ENCODE measurements at regions not wholly inside any gene's neighbourhood (a gene's known extent, or its start where the extent isn't known, plus 50 kb on each side); places are given as distances from the start of the nearest gene placed in this dataset.

DNA sequence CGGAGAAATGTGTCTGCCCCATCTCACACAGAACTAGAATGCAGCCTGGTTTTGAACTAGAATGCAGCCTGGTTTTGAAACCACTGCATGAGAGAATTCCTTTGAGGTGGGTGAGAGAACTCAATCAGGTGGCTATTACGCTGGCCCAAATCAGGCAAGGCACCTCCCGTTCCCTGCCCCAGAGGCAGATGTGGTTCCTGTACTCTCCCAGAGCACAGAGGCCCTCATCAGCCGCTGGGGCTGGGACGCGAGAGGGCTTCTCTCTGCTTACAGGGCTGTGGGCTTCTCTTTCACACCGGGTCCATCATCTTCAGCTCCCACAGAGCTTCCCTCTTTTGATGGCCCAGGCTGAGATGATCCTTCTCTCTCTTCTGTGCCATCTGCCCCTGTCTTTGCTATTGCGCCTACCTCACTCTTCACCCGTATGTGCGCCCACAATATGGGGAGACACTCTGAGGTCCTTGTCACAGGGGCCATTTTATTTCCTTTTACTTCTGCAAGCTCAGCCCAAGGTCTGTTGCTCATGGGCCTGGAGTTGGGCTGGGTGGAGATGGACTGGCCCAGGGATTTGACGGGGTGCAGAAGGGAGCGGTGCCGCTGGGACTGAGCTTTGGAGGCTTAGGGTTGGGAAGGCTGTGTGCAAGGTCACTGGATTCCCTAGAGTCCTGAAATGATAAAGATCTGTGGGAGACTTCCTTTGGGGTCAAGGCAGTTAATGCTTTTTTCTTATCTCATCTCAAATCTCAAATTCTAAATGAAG is 84.4 kb upstream of the HS6ST1 start:
- DNase-seq, result no peak

DNA sequence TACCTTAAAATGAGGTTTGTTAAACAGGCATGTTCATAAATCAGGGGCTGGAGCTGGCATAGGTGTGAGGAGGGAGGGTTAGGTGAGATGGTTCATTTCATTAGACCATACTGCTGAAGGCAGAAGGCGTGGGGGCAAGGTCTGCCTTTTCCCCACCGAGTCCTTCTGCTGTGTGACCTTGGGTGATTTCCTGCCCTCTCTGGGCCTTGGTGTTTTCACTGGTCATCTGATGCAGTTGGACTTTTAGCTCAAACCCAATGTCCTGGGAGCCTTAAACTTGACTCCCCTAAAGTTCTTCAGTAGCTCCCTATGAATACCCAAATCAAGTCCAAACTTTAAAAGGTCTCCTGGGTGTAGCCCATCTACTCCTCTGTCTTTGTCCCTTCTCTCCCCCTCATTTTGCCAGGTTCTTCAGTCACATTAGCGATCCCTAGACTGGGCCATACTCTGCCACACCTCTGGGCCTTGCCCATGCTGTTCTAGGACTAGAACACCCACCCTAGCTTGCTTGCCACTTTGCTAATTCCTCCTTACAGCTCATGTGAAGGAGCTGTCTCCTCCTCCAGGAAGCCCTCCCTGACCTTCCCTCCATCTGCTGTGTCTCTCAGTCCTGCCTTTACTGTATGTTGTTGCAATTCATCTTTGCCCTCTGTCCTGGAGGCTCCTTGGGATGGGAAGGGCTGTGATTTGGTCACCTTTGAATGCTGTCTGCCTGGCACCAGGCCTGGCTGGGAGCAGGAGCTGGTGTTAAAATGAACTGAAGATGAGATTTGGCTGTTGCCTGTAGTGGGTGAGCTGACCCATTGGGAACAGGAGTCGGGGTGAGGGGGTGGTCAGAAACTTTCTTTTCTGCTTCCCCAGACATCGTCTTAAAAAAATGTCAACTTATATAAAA is 85.4 kb upstream of the HS6ST1 start:
- DNase-seq, result no peak

DNA sequence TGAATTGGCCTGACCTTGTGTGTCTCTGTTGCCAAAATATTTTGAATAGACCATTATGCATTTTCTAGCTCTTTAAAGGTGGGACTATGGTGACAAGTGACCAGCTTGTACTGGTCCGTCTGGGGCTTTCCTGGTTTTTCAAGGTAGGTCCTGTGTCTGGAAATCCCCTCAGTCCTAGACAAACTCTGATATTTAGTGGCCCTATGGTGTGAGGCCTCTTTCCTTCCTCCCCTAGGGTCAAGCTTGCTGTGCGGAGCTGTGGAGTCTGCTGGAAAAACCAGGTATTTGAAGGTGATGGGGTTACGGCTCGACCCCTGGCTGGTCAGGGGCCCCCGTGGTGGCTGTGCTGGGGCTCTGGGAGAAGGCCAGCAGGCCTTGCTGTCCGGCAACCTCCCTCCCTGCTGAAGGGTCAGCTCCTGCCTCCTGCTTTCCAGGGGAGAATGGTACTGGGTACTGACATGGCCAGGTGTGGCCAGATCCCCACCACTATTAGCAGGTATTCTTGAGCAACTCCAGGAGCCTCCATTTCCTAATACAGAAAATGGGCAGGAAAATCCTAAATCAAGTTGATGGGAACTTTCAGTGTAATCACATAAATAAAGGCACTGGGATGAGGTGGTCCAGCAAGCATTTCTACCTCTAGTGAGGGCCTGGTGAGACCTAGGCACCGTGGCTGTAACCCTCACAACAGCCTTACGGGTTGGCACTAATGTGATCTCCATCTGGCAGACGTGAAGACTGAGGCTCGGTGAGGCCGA is 86.2 kb upstream of the HS6ST1 start:
- no peak for DNase-seq

DNA sequence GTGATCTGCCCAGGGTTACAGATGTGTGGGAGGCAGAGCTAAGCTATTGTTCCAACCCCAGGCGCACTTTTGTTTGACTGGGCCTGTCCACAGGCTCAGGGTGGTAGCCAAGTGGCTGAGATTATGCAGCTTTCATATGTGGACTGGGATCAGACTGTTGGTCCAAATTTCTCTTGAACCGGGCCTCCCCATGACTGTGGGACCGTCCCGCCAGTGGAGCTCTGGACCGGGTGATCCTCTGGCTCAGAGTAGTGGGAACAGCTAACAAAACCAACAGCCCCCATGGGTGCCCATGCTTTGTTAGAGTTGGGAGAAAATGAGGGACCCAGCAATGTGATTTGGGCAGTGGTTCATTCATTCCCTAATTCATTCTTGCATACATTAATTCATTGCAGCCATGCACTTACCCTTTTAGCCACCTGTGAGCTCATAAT is 86.8 kb upstream of the HS6ST1 start:
- DNase-seq, result no peak

DNA sequence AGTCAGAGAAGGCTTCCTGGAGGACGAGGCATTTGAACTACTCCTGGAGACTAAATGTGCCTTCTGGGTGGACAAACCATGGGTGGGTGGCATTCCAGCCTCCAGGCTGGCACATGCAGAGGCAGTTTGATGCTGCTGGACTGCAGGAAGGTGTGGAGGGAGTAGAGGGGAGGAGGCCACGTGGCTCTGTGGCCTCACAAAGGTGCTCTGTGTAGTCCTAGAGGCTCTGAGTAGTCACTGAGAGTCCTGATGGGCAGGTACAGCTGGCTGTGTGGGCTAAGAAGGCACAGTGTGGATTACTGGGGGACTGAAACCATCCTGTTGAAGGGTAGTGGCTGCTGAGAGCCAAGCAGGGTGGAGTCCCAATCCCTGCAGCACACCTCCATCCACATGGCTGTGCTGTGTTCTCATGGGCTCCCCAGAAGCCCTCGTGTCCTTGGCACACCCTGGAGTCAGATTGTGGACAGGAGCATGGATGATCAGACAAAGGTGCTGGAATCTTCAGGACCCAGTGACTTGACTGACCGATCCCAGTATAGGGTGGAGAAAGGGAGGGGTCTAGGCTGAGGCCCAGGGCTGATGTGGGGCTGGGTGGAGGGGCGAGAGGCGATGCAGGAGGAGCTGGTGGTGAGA is 87.4 kb upstream of the HS6ST1 start:
- no peak for DNase-seq

DNA sequence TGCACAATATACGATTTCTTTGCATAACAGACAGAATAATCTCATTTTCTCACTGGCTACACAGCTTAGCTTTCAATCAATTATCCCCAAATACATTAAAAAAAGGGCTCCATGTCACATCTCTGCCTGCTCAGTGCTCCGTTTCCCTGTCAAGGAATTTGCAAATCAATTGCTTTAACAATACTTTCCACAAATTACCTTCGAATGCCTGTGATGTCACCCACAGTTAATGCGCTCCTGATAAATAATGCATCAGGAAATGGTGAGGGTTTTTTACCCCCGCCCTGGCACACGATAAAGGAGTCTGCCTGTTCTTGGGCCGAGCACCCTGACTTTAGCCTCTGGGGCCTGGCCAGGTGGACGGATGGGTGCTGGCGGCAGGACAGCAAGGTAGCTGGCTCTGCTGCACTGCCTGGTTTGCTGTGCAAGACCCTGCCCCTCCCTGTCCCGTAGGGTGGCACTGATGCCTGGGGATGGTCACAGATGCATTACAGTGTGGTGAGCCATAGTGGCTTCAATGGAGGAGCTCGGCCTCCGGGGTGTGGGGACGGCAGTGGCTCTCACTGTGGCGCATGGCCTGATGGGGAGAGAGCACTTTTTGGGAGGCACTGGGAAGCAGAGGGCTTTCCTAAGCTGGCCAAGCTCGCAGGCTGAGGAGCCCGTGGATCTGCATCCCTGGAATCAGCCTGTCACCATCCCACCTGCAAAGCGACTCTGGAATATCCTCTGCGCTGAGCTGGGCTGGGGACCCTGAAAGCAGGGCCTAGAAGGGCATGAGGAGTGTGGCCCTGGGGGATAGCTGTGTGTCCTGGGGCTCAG is 88.3 kb upstream of the HS6ST1 start:
- DNase-seq, result no peak

DNA sequence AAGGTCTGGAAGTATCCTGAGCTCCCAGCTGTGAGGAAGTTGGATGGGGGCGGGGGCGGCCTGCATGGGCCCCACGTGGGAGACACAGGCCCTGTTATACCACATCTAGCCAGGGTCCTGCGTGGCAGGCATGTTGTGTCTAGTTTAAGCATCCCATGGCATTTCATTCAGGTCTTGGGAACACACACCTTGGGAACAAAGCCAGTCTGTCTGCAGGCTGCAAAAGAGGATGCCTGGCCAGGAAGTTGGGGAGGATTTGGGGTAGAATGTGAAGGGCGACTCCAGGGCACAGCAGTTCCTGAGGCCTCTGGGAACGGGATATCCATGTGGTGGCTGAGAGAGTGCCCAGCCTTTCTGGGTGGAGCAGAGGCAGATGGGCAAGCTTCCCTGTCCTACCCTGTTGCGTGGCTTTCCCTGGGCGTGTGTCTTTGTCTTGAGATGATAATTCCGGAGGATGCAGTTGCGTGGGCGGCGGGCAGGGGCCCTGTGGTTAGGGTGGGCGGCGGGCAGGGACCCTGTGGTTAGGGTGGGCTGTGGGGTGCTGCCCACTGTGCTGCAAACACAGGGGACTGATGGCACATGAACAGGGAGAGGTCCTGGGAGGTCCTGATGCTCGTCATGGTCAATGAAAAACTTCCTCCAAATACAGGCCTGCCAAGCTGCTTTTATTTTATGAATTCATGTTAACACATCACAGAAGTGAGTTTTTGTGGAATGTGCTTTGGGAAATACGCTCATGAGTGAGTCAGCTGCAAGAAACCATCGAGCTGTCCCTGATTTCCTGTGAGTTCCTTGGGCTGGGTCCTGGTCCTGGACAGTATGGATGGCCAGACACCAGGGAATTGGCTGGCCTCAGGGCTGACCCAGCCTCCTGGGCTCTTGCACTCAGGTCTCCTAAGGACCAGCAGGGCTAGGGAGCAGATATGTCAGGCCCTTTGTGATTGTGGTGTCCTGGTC is 90.0 kb upstream of the HS6ST1 start:
- no peak for DNase-seq

DNA sequence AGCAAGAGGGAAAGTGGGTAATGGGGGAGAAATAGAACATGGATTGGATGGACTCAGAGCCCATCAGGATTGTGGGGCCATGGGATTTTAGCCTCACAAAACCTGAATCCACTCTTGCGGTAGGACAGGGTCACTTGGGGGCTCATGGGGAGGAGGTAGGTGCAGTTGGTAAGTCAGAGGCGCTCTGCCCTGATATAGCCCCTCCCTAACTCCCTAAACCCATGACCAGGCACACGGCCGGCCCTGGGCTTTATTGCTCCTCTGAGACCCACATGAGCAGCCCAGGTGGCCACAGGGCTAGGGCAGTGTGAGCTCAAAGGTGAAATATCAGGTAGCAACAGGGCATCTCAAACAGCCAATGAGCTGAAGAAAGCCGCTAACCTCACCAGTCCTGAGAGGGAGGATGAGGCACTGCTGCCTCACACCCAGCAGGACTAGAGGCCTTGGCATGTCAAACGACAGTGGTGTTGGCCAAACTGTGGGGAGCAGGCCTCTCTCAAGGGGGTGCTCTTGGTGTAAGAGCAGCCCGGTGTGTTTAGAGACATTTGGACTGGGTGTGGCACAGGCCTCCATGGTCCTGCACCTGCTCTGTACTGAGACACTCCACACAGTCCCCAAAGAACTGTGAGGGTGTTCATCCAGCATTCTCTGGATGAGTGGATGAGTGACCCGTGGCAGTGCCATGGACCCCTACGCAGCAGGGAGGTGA is 90.8 kb upstream of the HS6ST1 start:
- DNase-seq, result no peak

DNA sequence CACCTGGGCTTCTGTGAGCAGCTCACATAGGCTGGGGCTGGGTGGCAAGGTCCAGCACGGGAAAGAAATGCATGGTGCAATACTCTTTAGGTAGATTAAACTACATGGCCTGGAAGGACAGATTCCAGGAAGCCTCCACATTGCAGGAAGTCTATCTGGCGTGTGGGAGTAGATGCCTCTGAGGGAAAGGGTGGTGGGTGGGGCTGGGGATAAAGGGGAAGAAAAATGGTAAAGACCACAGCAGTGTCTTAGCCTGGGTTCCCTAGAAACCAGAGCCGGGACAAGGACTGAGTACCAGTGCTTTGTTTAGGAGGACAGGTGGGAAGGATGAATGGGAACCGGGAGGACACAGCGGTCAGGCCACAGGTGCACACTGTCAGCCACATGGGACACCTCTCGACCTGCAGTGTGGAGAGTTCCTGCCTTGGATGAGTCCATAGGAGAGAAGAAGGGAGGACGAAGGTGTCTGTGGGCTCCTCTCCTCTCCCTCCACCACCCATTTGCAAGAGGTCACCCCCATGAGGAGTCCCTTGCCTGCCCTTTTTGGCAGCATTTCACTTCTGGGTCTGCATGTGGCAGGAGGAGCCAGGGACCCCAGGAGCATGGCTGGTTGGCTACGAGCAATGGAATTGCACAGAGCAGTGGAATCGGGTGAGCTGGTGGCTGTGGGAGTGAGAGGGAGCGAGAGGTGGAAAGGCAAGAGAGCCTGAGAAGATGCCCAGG is 91.5 kb upstream of the HS6ST1 start:
- DNase-seq, result no peak

DNA sequence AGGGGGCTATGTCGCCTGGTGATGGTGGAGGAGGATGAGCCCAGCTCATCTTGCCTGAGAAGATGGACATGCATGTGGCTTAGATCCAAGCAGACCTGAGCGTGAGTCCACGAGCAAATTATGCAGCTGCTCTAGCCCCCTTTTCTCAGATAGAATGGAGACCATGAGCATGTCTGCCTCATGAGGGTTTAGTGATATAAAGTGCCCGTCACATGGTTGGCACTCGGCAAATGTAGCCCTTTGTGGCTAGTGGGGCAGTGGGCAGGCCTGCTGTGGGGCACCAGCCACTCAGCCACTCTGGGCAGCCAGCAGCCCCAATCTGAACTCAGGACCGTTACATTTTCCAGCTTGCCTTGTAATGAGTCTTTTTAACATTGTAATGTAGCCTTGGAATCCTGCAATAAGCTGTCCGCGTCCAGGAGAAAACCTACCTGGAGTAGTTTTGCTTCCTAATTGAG is 92.1 kb upstream of the HS6ST1 start:
- DNase-seq, result no peak

DNA sequence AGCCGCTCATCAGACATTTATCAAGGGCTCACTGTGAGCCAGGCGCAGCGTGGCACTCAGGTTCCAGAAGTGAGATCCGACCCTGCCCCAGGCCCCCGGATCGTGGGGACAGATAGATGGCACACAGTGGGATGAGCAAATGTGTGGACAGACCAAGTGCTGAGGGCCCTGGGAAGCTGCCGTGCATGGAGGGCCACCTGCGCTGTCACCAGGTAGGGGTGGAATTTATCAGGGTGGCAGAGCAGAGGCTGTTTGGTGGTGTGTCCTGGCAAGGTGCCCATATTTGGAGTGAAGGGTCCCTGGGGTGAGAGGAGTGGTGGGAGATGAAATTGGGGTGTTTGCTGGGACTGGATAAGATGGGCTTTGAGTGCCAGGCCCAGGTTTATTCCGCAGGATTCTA is 92.8 kb upstream of the HS6ST1 start:
- DNase-seq, result no peak

DNA sequence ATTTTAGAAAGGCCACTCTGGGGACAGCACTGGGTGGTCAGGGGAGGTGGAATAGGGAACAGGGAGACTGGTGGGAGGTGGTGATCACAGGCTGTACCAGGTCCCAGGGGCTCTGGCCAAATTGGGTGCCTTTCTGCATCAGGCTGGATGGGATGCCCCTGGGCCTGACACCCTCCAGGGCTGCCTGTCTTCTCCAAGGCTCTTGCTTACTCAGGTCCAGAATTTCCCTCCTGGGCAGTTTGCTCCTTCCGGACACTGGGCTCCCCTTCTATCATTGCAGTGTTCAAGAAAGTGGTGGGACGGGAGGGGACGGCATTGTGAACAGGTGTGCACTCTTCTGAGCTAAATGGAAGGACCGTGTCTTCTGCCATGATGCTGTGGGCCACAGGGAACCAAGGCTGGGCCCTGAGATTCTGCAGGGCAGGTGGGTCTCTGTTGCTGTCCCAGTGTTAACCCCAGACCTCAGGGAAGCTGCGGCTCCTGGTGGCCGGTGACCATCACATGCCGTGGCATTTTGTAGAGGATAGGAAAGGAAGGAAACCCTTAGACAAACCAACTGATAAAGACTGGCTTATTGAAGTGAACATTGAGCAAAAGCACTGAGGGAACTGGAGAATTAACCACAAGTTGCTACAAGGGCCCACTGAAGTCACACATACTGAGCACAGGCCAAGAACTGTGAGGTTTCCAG is 93.7 kb upstream of the HS6ST1 start:
- DNase-seq, result no peak

DNA sequence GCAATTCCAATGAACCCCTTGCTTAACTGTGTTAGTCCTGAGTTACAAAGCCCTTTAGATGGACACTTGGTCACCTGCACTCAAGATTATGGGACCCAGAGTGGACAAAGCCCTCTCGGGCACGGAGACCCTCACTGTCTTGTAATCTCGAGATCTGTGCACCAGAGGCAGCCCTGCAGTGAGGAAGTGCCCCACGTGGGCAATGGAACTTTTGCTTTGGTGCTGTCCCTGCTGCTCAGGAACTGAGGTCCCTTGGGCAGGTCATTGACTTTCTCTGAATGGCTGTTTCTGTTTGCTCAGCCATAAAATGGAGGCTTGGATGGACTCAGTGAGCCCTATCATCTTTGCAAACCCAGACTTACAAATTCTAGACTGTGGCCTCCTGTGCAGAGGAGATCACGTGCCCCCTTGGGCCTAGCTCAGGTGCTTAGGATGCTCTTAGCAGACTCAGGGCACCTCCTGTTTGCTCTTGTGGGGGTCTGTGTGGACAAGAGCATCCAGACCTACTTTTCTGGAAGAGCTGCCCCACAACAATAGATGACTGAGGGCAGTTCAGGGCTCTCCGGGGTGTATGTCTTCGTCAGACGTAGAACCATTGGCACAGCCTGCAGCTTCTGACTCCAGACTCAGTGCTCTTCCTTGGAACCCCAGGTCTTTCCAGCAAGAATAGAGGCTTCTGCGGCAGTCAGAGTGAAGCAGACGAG is 94.5 kb upstream of the HS6ST1 start:
- no peak for DNase-seq

DNA sequence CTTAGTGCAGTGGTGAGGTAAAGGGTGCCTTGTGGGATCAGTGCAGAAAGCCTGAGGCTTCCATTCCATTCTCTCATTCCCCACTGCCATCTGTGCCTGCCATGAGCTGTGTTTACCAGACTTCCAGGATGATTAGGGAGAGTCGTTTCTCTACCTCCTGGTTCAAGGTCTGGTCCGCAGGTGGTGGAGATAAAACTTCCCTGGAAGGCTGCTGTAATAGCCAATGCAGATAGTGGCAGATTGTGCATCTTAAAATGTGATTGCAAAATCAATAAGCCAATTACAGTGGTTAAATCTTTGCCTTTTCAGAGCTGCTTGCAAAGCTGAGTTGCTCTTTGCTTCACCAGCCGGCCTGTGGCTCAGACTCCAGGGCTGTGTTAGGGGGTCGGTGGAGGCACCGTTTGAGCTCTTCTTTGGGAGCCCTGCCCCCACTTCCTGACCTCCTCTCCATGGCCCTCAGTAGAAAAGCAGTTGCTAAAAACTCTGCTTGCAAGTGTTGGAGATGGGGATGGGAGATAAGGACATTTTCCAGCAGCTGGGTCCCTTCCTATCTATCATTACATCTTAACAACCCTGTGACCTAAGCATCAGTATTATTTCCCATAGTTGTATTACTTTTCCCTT is 95.2 kb upstream of the HS6ST1 start:
- no peak for DNase-seq

DNA sequence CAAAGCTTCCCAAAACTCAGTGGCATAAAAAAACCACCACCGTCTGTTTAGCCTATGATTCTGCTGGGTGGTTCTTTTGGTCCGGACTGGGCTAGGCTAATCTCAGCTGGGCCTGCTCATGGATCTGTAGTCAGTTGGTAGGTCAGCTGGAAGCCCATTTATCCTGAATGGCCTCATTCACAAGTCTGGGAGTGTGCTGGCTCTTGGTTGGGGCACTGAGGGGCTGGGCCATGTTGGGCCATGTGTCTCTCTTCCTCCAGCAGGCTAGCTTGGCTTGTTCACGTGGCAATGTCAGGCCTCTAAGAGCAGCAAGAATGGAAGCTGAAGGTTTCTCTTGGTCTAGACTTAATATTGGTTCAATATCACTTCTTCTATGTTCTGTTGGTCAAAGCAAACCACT is 95.7 kb upstream of the HS6ST1 start:
- no peak for DNase-seq

DNA sequence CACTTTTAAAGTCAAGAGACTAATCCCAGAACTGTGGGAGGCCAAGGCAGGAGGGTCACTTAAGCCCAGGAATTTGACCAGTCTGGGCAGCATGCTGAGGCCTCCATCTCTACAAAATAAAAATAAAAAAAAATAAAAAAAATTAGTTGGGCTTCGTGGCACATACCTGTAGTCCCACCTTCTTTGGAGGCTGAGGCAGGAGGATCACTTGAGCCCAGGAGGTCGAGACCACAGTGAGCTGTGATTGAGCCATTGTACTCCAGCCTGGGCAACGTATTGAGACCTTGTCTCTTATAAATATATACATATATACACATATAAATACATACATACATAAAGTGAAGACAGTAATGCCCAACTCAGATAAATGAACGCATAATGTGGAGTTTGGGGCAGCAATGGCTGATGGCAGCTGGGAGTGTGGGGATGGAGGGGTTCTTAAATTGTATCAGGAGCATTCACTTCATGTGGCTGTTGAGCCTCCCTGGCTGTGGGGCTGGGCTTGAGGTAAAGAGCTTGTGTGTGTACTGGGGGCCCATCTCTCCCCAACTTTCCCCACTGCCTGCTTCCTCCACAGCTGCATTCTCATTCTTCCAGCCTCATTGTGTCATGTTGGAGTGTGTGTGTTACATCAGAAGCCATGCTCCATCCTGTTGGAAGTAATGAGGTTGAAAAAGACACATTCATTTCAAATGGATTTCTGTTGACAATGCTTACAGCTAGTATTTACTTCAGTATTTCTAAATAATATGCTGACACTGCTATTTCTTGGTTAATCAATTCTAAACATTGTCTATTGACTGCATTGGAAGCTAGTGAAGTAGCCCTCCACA is 96.5 kb upstream of the HS6ST1 start:
- DNase-seq, result no peak

DNA sequence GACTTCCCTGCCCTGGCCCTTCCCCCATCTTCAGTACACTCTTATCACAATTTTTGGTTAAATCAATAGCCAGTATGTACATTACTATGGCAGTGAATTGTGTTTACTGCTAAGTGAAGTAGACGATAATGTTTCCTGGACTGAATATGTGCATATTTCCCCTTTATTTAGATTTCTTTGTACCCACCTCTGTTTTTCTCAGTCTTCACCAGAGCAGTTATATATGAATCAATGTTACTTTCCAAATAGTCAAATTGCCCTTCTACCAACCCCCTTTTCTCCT is 97.1 kb upstream of the HS6ST1 start:
- DNase-seq, result no peak
